ENCODE measurements at regions not wholly inside any gene's neighbourhood (a gene's known extent, or its start where the extent isn't known, plus 50 kb on each side); places are given as distances from the start of the nearest gene placed in this dataset.

- TF ChIP-seq YY1 (IDR thresholded peaks at IDR 0.05; ENCODE audit: insufficient read depth, insufficient read length): no peak
- no peak for TF ChIP-seq ZNF274 (IDR thresholded peaks at IDR 0.05; ENCODE audit: low read depth, low read length)
Measured at GRCh38 chr13:40171566-40171965, 494.9 kb downstream of the FOXO1 start.
